BE2C (cell line): ENCODE measurements at regions not wholly inside any gene's neighbourhood (a gene's known extent, or its start where the extent isn't known, plus 50 kb on each side); places are given as distances from the start of the nearest gene placed in this dataset.

Source experiments
- DNase-seq: peaks from one replicate; pipeline ENCODE4 v3.0.0-alpha.2; 2020
- H3K27me3 ChIP-seq: fragments of 250-450 bp; sonication (Bioruptor Pico); 2 replicates; pipeline ENCODE4 v1.5.1; 2020; ENCODE audit warnings: mild to moderate bottlenecking
- H3K36me3 ChIP-seq: fragments of 250-450 bp; sonication (Bioruptor Pico); 2 replicates; pipeline ENCODE4 v1.5.1; 2020; ENCODE audit warnings: mild to moderate bottlenecking
- H3K4me1 ChIP-seq: fragments of 250-450 bp; sonication (Bioruptor Pico); 2 replicates; pipeline ENCODE4 v1.5.1; 2020
- H3K4me3 ChIP-seq: 2 replicates; pipeline ENCODE4 v1.5.1; 2011; ENCODE audit warnings: low read depth, low read length
- H3K9me3 ChIP-seq: fragments of 250-450 bp; sonication (Bioruptor Pico); 2 replicates; pipeline ENCODE4 v1.5.1; 2020
- TF ChIP-seq, protein P1 (sequence below): IDR thresholded peaks from 2 replicates; pipeline ENCODE4 v1.5.1; 2012; ENCODE audit warnings: mild to moderate bottlenecking, low read depth, low read length

DNA sequence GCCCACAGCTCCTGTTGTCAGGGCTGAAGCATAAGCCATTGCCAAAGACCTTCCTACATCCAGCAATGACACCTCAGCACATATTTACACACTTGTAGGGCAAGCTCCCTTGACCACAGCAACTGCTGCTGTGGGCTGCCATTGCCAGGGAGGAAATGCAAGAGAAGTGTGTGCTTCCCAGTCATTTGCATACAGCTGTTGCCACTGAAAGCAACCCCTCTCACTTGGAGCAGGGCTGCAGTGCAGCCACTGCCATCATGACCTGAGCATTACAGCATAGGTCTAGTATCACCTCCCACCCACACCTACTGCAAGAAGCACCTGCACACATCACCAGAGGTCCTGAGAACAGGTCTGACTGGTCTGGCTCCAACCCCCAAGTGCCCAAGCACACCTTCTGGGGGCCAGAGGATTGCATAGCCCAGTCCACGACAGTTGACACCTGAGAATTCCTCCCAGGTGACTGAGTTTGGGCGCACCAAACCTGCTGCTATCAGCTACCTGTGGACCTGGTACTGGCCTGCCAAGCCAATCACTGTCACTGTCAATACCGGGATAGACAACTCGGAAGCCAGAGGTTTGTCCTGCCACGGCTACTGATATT is 636.5 kb upstream of the SLIT2 start:
- H3K4me3 ChIP-seq: no peak overlapping the region
- DNase-seq: no peak
- no peaks in the 10 kb centered on the region for H3K4me1 ChIP-seq
- TF ChIP-seq, protein P1, sequence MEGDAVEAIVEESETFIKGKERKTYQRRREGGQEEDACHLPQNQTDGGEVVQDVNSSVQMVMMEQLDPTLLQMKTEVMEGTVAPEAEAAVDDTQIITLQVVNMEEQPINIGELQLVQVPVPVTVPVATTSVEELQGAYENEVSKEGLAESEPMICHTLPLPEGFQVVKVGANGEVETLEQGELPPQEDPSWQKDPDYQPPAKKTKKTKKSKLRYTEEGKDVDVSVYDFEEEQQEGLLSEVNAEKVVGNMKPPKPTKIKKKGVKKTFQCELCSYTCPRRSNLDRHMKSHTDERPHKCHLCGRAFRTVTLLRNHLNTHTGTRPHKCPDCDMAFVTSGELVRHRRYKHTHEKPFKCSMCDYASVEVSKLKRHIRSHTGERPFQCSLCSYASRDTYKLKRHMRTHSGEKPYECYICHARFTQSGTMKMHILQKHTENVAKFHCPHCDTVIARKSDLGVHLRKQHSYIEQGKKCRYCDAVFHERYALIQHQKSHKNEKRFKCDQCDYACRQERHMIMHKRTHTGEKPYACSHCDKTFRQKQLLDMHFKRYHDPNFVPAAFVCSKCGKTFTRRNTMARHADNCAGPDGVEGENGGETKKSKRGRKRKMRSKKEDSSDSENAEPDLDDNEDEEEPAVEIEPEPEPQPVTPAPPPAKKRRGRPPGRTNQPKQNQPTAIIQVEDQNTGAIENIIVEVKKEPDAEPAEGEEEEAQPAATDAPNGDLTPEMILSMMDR: no peak
- H3K36me3 ChIP-seq: no peaks in the 10 kb centered on the region
- no peaks in the 10 kb centered on the region; the same call in 1 of the 2 replicates for H3K9me3 ChIP-seq
- H3K27me3 ChIP-seq: no peaks in the 10 kb centered on the region

DNA sequence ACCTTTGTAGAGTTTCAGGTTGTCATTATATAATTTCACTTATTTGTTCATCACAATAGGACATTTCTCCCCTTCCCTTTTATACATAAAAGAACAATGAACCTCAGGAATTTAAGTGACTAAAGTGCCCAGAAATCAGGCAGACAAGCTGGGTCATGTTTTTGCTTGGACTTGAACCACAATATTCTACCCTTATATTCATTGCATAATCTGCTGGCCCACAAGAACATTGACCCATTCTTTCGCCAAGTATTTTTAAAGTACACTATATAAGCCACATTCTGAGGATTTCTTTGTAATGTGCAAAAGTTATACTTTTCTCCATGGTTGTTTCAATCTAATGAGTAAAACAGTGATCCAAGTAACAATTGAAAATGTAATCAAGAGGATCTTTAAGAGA is 637.5 kb upstream of the SLIT2 start:
- no peaks in the 10 kb centered on the region for H3K27me3 ChIP-seq
- TF ChIP-seq, protein P1: no peak
- H3K4me1 ChIP-seq: no peaks in the 10 kb centered on the region
- no peaks in the 10 kb centered on the region; the same call in 1 of the 2 replicates for H3K9me3 ChIP-seq
- H3K4me3 ChIP-seq: no peak overlapping the region
- DNase-seq: no peak
- H3K36me3 ChIP-seq: no peaks in the 10 kb centered on the region

DNA sequence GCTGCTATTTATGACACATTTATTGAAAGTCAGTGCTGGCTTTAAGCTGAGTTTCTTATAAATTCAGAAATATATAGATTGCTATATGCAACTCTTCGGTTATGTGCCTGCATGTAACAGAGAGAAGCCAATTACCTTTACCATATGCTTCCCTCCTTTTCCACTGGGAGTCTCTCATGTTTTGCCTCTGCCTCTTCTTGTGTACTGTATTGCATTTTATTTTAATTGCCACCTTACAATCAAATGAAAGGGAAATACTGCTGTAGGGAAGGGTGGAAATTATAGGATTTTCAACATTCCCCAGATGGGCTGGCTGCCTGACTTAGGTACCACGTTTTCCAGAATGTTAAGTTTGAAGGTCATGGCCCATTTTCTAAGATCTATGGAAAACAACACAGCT is 655.4 kb upstream of the SLIT2 start:
- Histone ChIP-seq H3K4me1 (no peaks in the 10 kb centered on the region), H3K36me3 (no peaks in the 10 kb centered on the region), H3K9me3 (no peaks in the 10 kb centered on the region), H3K27me3 (no peaks in the 10 kb centered on the region), H3K4me3 (no peak overlapping the region)
- TF ChIP-seq, protein P1: no peak
- DNase-seq: no peak

DNA sequence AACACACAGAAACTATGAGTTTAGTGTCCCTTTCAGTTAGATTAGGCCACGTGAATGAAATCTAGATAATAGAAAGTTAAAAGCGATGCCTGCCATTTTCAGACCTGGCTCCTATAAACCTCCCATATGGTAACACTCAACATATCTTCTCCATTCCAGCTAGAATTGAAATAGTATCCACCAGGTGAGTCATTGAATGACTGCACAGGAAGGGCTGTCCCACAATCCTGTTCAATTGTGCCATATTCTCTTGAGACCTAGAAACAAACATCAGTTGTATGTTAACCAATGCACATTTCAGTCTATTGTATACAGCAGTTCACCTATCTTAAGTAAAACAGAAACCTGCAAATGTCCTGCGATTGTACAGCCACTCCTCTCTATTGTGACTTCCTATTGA is 659.3 kb upstream of the SLIT2 start:
- Histone ChIP-seq H3K4me1 (no peaks in the 10 kb centered on the region), H3K4me3 (no peak overlapping the region), H3K27me3 (no peaks in the 10 kb centered on the region), H3K9me3 (no peaks in the 10 kb centered on the region), H3K36me3 (no peaks in the 10 kb centered on the region)
- no peak for DNase-seq
- TF ChIP-seq, protein P1: no peak

DNA sequence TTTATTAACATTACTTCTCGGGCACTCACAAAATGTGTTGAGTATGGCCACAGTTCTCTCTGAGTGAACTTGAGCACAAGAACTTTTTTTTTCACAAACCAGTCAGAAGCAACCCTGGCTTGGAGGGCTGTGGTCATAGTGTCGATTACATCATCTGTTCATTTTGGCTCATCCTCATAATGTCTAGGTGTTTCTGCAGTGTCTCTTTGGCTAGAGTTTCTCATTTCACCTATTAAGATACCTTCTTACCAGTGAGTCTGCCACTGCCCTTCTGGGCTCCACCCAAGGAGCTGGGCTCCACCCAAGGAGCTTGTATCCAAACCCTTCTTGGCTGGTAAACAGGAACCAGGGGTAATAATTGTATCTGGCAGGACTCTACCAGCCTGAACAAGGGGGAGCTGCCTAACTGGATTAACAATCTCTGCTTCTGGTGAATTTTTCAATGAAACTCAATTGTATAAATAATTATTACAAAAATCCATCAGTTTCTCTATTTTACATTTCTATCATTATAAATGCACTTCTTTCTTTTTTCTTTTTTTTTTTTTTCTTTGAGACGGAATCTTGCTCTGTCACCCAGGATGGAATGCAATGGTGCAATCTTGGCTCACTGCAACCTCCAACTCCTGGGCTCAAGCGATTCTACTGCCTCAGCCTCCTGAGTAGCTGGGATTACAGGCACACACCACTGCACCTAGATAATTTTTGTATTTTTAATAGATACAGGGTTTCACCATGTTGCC is 667.7 kb upstream of the SLIT2 start:
- Histone ChIP-seq H3K36me3 (no peaks in the 10 kb centered on the region), H3K9me3 (no peaks in the 10 kb centered on the region), H3K4me1 (no peaks in the 10 kb centered on the region), H3K4me3 (no peak overlapping the region), H3K27me3 (no peaks in the 10 kb centered on the region)
- DNase-seq: no peak
- TF ChIP-seq, protein P1: no peak

DNA sequence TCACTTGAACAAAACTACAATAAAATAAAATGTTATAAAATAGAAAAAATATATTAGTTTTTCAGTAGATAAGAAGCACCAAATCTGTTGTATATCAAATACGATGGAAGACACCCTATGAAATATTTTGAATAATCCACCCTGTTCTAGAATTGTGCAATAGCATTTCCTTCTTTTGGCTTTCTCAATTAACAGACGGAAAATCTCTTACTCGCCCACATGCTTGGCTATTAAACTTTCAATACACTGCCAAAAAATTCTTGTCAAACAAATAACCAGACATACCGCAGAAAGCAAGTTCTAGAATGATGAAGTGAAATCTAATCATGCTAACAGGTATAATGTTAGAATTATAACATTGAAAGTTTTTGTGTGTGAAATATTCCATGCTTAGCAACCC is 671.6 kb upstream of the SLIT2 start:
- TF ChIP-seq, protein P1: no peak
- no peak for DNase-seq
- Histone ChIP-seq H3K36me3 (no peaks in the 10 kb centered on the region), H3K4me1 (no peaks in the 10 kb centered on the region), H3K9me3 (no peaks in the 10 kb centered on the region), H3K27me3 (no peaks in the 10 kb centered on the region), H3K4me3 (no peak overlapping the region)
